ENCODE measurements at regions not wholly inside any gene's neighbourhood (a gene's known extent, or its start where the extent isn't known, plus 50 kb on each side); places are given as distances from the start of the nearest gene placed in this dataset.

DNA sequence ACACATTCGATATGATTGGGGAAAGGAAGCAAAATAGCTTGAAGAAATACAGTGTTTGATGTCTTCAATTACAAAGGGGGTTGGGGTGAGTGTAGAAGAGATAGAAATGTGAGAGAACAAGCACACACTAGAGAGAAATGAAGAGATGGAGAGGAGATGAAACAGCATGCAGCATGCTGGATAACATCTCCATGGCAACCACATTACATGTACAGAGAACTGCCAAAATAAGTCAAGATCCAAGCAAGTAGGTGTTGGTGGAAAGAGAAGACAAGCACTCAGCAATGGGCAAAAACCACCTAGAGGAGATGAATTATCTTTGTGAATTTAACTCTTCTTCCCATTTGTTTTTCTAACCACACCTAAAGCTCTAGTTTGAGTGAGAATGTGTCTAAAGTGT lies 289.8 kb downstream of the GRIN2B start:
- no peak overlapping the region for H3K27ac ChIP-seq
- intact Hi-C loops (cut with DNase I) = no loop called here
- no peak for ATAC-seq

GRCh38 chr12:13687633-13688032 lies 293.8 kb downstream of the GRIN2B start:
- Histone ChIP-seq H3K4me3 (no peak overlapping the region), H3K27ac (no peak overlapping the region), H3K27me3 (ENCODE audit: insufficient read depth in 3 of 3, low read length in 2 of 3) (peaks cover 0 to 3% (median 0%) of the 10 kb centered on the region in 3 donors), H3K4me1 (no peaks in the 10 kb centered on the region), H3K9me3 (no peaks in the 10 kb centered on the region), H3K36me3 (ENCODE audit: insufficient read depth in 1 of 2, low read depth in 1 of 2) (no peaks in the 10 kb centered on the region)
- TF ChIP-seq, protein P1, sequence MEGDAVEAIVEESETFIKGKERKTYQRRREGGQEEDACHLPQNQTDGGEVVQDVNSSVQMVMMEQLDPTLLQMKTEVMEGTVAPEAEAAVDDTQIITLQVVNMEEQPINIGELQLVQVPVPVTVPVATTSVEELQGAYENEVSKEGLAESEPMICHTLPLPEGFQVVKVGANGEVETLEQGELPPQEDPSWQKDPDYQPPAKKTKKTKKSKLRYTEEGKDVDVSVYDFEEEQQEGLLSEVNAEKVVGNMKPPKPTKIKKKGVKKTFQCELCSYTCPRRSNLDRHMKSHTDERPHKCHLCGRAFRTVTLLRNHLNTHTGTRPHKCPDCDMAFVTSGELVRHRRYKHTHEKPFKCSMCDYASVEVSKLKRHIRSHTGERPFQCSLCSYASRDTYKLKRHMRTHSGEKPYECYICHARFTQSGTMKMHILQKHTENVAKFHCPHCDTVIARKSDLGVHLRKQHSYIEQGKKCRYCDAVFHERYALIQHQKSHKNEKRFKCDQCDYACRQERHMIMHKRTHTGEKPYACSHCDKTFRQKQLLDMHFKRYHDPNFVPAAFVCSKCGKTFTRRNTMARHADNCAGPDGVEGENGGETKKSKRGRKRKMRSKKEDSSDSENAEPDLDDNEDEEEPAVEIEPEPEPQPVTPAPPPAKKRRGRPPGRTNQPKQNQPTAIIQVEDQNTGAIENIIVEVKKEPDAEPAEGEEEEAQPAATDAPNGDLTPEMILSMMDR (IDR thresholded peaks at IDR 0.05) = no peak
- no peak for ATAC-seq
- no peak for DNase-seq
- intact Hi-C loops (cut with DNase I) = no loop called here

More for the DNA sequence above, 289.8 kb downstream of the GRIN2B start:
- Histone ChIP-seq H3K9me3 (no peaks in the 10 kb centered on the region), H3K4me3 (no peak overlapping the region), H3K36me3 (ENCODE audit: insufficient read depth in 1 of 2, low read depth in 1 of 2) (no peaks in the 10 kb centered on the region), H3K4me1 (no peaks in the 10 kb centered on the region), H3K27me3 (ENCODE audit: insufficient read depth in 3 of 3, low read length in 2 of 3) (peaks cover 0 to 5% (median 0%) of the 10 kb centered on the region in 3 donors)
- TF ChIP-seq, protein P1 (IDR thresholded peaks at IDR 0.05) = no peak
- 85 to 92% (median 85%) methylated on average over 1 of the region's 1 CpG for WGBS, 3 donors
- no peak for DNase-seq

GRCh38 chr12:13686260-13686659 lies 295.1 kb downstream of the GRIN2B start:
- H3K27me3 ChIP-seq (ENCODE audit: insufficient read depth in 3 of 3, low read length in 2 of 3) = peaks cover 0 to 3% (median 0%) of the 10 kb centered on the region in 3 donors
- WGBS, 3 donors = 11 to 37% (median 25%) methylated on average over 1 of the region's 1 CpG
- no peaks in the 10 kb centered on the region for H3K4me1 ChIP-seq
- DNase-seq = no peak
- no peaks in the 10 kb centered on the region for H3K36me3 ChIP-seq (ENCODE audit: insufficient read depth in 1 of 2, low read depth in 1 of 2)
- ATAC-seq = no peak
- TF ChIP-seq, protein P1 (IDR thresholded peaks at IDR 0.05) = no peak
- H3K27ac ChIP-seq = no peak overlapping the region
- intact Hi-C loops (cut with DNase I) = no loop called here
- H3K4me3 ChIP-seq = no peak overlapping the region
- H3K9me3 ChIP-seq = no peaks in the 10 kb centered on the region

GRCh38 chr12:13680916-13681315 lies 300.5 kb downstream of the GRIN2B start:
- Histone ChIP-seq H3K36me3 (ENCODE audit: insufficient read depth in 1 of 2, low read depth in 1 of 2) (no peaks in the 10 kb centered on the region), H3K9me3 (no peaks in the 10 kb centered on the region), H3K27me3 (ENCODE audit: insufficient read depth in 3 of 3, low read length in 2 of 3) (no peaks in the 10 kb centered on the region), H3K4me3 (no peak overlapping the region), H3K27ac (no peak overlapping the region), H3K4me1 (no peaks in the 10 kb centered on the region)
- TF ChIP-seq, protein P1 (IDR thresholded peaks at IDR 0.05) = no peak
- 82 to 88% (median 84%) methylated on average over 4 of the region's 4 CpGs for WGBS, 3 donors
- ATAC-seq (no peak), DNase-seq (no peak)
- intact Hi-C loops (cut with DNase I) = no loop called here

- intact Hi-C loops (cut with DNase I) = no loop called here
- TF ChIP-seq, protein P1 (IDR thresholded peaks at IDR 0.05) = no peak
- DNase-seq (no peak), ATAC-seq (no peak)
- Histone ChIP-seq H3K4me1 (no peaks in the 10 kb centered on the region), H3K4me3 (no peak overlapping the region), H3K9me3 (no peaks in the 10 kb centered on the region), H3K27ac (no peak overlapping the region), H3K27me3 (ENCODE audit: insufficient read depth in 3 of 3, low read length in 2 of 3) (no peaks in the 10 kb centered on the region), H3K36me3 (ENCODE audit: insufficient read depth in 1 of 2, low read depth in 1 of 2) (no peaks in the 10 kb centered on the region)
- whole genome bisulfite sequencing, 3 donors = 74 to 80% (median 78%) methylated on average over 1 of the region's 1 CpG
Measured at GRCh38 chr12:13676880-13677279, 304.5 kb downstream of the GRIN2B start.
